ENCODE measurements at regions not wholly inside any gene's neighbourhood (a gene's known extent, or its start where the extent isn't known, plus 50 kb on each side); places are given as distances from the start of the nearest gene placed in this dataset.

GRCh38 chr7:91455411-91455810 is 191.2 kb downstream of the FZD1 start:
- TF ChIP-seq EZH2phosphoT487 (IDR thresholded peaks at IDR 0.05; ENCODE audit: insufficient read depth, low read depth): no peak
- TF ChIP-seq EZH2 (IDR thresholded peaks at IDR 0.05; ENCODE audit: insufficient read depth, poor library complexity, severe bottlenecking): no peak

Data from GM23248 (cell line).